ENCODE measurements at regions not wholly inside any gene's neighbourhood (a gene's known extent, or its start where the extent isn't known, plus 50 kb on each side); places are given as distances from the start of the nearest gene placed in this dataset.

GRCh38 chr13:39210961-39211534, 172.8 kb downstream of the NHLRC3 start:
- TF ChIP-seq, protein P1, sequence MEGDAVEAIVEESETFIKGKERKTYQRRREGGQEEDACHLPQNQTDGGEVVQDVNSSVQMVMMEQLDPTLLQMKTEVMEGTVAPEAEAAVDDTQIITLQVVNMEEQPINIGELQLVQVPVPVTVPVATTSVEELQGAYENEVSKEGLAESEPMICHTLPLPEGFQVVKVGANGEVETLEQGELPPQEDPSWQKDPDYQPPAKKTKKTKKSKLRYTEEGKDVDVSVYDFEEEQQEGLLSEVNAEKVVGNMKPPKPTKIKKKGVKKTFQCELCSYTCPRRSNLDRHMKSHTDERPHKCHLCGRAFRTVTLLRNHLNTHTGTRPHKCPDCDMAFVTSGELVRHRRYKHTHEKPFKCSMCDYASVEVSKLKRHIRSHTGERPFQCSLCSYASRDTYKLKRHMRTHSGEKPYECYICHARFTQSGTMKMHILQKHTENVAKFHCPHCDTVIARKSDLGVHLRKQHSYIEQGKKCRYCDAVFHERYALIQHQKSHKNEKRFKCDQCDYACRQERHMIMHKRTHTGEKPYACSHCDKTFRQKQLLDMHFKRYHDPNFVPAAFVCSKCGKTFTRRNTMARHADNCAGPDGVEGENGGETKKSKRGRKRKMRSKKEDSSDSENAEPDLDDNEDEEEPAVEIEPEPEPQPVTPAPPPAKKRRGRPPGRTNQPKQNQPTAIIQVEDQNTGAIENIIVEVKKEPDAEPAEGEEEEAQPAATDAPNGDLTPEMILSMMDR (IDR thresholded peaks at IDR 0.05; ENCODE audit: partially characterized antibody, unreplicated experiment): no peak
- DNase-seq: no peak
- Mint-ChIP-seq H3K4me1 (ENCODE audit: low read depth, unreplicated experiment) (no peaks in the 10 kb centered on the region), H3K27ac (ENCODE audit: unreplicated experiment) (no peak overlapping the region), H3K36me3 (ENCODE audit: unreplicated experiment) (no peaks in the 10 kb centered on the region), H3K27me3 (ENCODE audit: unreplicated experiment) (no peaks in the 10 kb centered on the region), H3K4me3 (ENCODE audit: unreplicated experiment) (no peak overlapping the region), H3K9me3 (ENCODE audit: unreplicated experiment) (no peaks in the 10 kb centered on the region)

GRCh38 chr13:39215971-39216370, 177.7 kb downstream of the NHLRC3 start:
- H3K4me3 Mint-ChIP-seq (ENCODE audit: unreplicated experiment): no peak overlapping the region
- no peaks in the 10 kb centered on the region for H3K4me1 Mint-ChIP-seq (ENCODE audit: low read depth, unreplicated experiment)
- H3K9me3 Mint-ChIP-seq (ENCODE audit: unreplicated experiment): no peaks in the 10 kb centered on the region
- TF ChIP-seq, protein P1 (IDR thresholded peaks at IDR 0.05; ENCODE audit: partially characterized antibody, unreplicated experiment): no peak
- no peak for DNase-seq
- H3K27me3 Mint-ChIP-seq (ENCODE audit: unreplicated experiment): no peaks in the 10 kb centered on the region
- no peak overlapping the region for H3K27ac Mint-ChIP-seq (ENCODE audit: unreplicated experiment)
- no peaks in the 10 kb centered on the region for H3K36me3 Mint-ChIP-seq (ENCODE audit: unreplicated experiment)

DNA sequence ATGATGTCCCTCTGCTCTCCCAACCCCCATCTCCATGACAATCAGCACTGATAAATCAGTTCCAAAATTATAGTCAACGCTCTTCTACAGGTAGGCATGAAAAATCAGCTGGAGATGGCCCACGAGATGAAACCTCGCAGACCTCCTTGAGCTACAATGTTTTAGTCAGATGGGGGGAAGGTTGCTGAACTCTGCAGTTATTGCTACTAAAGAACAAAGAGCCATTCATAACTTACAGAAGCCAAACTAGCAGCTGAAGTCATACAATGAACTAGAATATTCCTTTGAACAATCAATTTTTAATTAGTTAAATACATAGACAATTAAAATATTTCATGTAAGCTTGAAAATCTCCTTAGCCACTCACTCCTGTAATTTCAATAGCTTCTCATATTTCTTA, 179.2 kb downstream of the NHLRC3 start:
- peaks cover 2% of the 10 kb centered on the region for H3K27me3 Mint-ChIP-seq (ENCODE audit: unreplicated experiment)

DNA sequence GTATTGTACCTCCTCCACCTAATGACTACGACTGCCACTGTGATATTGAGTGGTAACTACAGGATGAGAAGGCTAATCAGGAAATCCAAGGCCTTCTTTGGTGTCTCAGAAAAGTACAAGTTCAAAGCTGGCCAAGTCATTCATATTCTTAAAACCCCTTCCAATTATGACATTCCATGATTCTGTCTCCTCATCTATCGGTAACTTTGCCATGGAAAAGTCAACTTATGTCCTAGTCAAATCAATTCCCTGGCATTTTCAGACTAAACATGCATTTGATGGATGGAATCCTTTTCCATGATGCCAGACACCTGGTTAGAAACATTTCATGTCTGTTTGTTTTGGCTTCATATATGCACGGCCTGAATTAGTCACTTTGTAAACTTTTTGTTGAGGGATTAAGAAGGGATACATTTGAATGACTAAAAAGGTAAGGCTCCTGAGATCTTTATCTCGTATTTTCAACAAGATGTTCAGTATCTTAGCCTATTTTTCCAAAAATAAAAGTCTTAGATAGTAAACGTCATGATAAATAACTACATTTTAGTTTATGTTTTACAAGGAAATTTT, 186.5 kb downstream of the NHLRC3 start:
- Mint-ChIP-seq H3K36me3 (ENCODE audit: unreplicated experiment) (no peaks in the 10 kb centered on the region), H3K4me1 (ENCODE audit: low read depth, unreplicated experiment) (peaks cover 3% of the 10 kb centered on the region), H3K27me3 (ENCODE audit: unreplicated experiment) (peaks cover 5% of the 10 kb centered on the region), H3K27ac (ENCODE audit: unreplicated experiment) (no peak overlapping the region), H3K9me3 (ENCODE audit: unreplicated experiment) (no peaks in the 10 kb centered on the region), H3K4me3 (ENCODE audit: unreplicated experiment) (no peak overlapping the region)
- TF ChIP-seq, protein P1 (IDR thresholded peaks at IDR 0.05; ENCODE audit: partially characterized antibody, unreplicated experiment): no peak
- DNase-seq: no peak

More for the DNA sequence above, 179.2 kb downstream of the NHLRC3 start:
- no peak overlapping the region for H3K4me3 Mint-ChIP-seq (ENCODE audit: unreplicated experiment)
- no peaks in the 10 kb centered on the region for H3K4me1 Mint-ChIP-seq (ENCODE audit: low read depth, unreplicated experiment)
- TF ChIP-seq, protein P1 (IDR thresholded peaks at IDR 0.05; ENCODE audit: partially characterized antibody, unreplicated experiment): no peak
- no peaks in the 10 kb centered on the region for H3K36me3 Mint-ChIP-seq (ENCODE audit: unreplicated experiment)
- no peak overlapping the region for H3K27ac Mint-ChIP-seq (ENCODE audit: unreplicated experiment)
- no peaks in the 10 kb centered on the region for H3K9me3 Mint-ChIP-seq (ENCODE audit: unreplicated experiment)
- DNase-seq: no peak

DNA sequence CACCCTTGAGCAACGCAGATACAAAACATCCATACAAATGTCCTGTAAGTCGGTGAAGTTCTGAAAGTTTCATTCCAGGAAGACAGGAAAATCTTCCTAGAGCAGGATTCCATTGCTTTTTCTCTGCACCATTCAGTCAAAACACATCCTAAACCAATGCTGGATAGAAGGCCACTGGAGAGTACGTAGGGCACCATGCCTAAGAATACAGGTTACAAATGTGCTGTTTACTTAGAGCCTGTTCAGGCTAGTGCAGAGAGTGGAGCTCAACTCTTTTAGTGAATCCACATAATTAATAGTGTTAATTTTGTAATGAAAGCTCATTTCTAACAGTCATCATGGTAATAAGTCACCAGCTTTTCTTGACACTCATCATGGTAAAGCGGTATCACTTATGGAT, 187.6 kb downstream of the NHLRC3 start:
- TF ChIP-seq, protein P1 (IDR thresholded peaks at IDR 0.05; ENCODE audit: partially characterized antibody, unreplicated experiment): no peak
- no peaks in the 10 kb centered on the region for H3K36me3 Mint-ChIP-seq (ENCODE audit: unreplicated experiment)
- H3K4me3 Mint-ChIP-seq (ENCODE audit: unreplicated experiment): no peak overlapping the region
- peaks cover 3% of the 10 kb centered on the region for H3K4me1 Mint-ChIP-seq (ENCODE audit: low read depth, unreplicated experiment)
- H3K27me3 Mint-ChIP-seq (ENCODE audit: unreplicated experiment): peaks cover 5% of the 10 kb centered on the region
- no peaks in the 10 kb centered on the region for H3K9me3 Mint-ChIP-seq (ENCODE audit: unreplicated experiment)
- DNase-seq: no peak
- no peak overlapping the region for H3K27ac Mint-ChIP-seq (ENCODE audit: unreplicated experiment)
